ENCODE measurements at regions not wholly inside any gene's neighbourhood (a gene's known extent, or its start where the extent isn't known, plus 50 kb on each side); places are given as distances from the start of the nearest gene placed in this dataset.

DNA sequence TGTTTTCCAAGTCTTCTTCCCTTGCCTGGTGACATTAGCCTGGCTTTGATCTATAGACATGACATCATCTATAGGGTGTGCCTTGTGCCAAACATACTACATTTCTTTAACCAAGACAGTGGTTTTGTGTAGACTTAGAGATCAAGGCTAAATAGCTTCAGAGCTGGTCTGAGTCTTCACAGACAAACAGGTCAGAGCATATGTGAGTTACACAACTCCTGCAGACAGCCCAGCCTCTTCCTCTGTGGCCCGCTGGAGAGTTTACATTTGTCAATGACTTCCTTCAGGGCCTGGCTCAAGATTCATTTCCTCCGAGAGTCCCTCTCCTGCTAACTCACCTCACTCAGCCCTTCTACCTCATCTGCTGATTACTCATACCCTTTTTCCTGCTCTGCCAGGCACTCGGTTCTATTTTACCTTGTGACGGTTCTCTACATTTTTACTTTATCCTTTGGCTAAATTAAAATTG is 73.1 kb upstream of the TANC2 start:
- Mint-ChIP-seq H3K36me3 (ENCODE audit: low read depth) (no peaks in the 10 kb centered on the region), H3K4me3 (no peak overlapping the region), H3K4me1 (peaks cover 9% of the 10 kb centered on the region), H3K9me3 (peaks cover 4% of the 10 kb centered on the region), H3K27me3 (no peaks in the 10 kb centered on the region), H3K27ac (no peak overlapping the region)
- ATAC-seq: peak; percentile 92
- DNase-seq: peak; percentile 18

DNA sequence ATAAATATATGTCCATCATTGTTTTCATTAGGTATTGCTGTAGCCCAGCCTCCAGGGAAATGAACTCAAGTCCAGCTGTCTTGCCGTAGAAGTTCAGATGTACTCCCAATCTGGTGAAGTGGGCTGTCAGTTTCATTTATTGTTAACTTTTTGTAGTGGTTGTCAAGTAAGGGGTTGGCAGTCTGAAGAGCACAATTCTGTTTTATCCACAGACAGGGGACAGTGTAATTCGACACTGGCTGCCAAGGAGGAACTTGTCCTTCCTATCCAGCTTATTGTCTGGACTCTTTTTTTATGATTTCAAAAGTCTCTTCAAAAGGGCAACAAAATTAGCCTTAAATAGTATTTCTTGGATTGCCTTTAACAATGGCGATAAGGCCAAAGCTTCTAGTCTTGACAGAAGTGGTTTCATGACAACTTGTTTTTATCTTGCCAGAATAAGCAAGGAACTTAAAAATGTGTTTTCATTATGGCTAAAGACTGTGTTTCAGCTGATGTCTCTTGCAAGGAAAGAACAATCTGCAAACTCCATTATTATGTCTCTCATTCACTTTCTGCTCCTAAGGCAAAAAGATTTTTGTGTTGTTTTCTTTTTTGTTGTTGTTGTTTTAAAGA is 73.9 kb upstream of the TANC2 start:
- Mint-ChIP-seq H3K4me3 (no peak overlapping the region), H3K27ac (no peak overlapping the region), H3K27me3 (peaks cover 1% of the 10 kb centered on the region), H3K36me3 (ENCODE audit: low read depth) (no peaks in the 10 kb centered on the region), H3K4me1 (peaks cover 9% of the 10 kb centered on the region), H3K9me3 (peaks cover 4% of the 10 kb centered on the region)
- no peak for DNase-seq
- ATAC-seq: no peak

DNA sequence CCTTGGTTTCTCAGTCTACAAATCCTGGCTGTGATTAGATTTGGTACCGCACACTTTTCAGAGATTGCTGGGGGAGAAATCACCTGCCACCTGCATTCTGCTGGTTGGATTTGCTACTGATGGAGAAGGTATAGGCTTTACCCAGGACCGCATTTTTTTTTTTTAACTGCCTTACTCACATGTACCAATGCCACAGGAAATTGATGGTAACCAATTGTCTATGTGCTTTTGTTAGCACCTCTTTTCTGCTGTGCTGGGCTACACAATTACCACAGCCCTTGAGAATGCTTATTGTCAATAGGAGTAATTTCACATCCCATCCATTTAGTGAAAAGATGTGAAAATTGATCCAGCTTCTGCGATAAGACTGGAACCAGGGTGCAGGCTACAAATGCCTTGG is 74.4 kb upstream of the TANC2 start:
- H3K4me3 Mint-ChIP-seq: no peak overlapping the region
- H3K9me3 Mint-ChIP-seq: peaks cover 4% of the 10 kb centered on the region
- H3K36me3 Mint-ChIP-seq (ENCODE audit: low read depth): no peaks in the 10 kb centered on the region
- H3K27me3 Mint-ChIP-seq: peaks cover 2% of the 10 kb centered on the region
- DNase-seq (no peak), ATAC-seq (no peak)
- no peak overlapping the region for H3K27ac Mint-ChIP-seq
- peaks cover 9% of the 10 kb centered on the region for H3K4me1 Mint-ChIP-seq

DNA sequence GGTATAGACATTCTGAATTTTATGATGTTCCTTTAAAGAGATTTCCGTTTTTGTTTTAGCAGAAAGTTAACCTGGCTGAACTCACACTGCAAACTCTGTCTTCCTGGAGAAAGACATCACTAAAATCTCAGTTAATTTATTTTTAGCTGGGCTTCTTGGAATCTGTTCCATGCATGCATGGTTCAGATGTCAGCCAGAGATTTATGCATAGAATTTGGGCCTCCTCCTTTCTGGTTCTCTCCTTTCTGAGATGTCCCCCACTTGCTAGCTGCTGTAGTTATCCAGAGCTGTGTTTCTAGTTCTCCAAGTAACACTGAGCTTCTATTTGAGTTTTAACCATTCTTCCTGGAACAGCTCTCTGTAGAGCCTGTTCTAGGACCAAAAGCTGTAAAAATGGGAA is 77.3 kb upstream of the TANC2 start:
- no peak for ATAC-seq
- Mint-ChIP-seq H3K9me3 (peaks cover 4% of the 10 kb centered on the region), H3K4me3 (no peak overlapping the region), H3K27ac (no peak overlapping the region), H3K27me3 (peaks cover 4% of the 10 kb centered on the region), H3K36me3 (ENCODE audit: low read depth) (no peaks in the 10 kb centered on the region), H3K4me1 (peaks cover 9% of the 10 kb centered on the region)
- DNase-seq: no peak

DNA sequence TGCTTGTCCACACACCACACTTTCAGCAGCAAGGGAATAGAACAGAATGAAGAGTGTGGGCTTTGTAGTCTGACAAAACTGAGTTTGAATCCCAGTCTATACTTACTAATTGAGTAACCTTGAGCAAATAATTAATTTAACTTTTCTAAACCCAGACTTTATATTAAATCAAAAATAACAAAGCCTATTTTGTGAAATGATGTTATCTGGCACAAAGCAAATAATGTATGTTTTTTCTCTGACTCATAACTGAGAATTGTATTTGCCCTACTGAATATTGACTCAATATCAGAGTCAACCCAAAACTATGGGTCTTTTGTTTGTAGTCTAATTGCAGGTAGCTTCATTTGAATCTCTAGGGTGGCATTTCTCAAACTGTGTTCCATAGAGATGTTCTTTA is 77.9 kb upstream of the TANC2 start:
- no peak overlapping the region for H3K4me3 Mint-ChIP-seq
- peaks cover 5% of the 10 kb centered on the region for H3K27me3 Mint-ChIP-seq
- no peak overlapping the region for H3K27ac Mint-ChIP-seq
- H3K9me3 Mint-ChIP-seq: peaks cover 4% of the 10 kb centered on the region
- H3K4me1 Mint-ChIP-seq: peaks cover 9% of the 10 kb centered on the region
- DNase-seq: no peak
- H3K36me3 Mint-ChIP-seq (ENCODE audit: low read depth): no peaks in the 10 kb centered on the region
- ATAC-seq: no peak

DNA sequence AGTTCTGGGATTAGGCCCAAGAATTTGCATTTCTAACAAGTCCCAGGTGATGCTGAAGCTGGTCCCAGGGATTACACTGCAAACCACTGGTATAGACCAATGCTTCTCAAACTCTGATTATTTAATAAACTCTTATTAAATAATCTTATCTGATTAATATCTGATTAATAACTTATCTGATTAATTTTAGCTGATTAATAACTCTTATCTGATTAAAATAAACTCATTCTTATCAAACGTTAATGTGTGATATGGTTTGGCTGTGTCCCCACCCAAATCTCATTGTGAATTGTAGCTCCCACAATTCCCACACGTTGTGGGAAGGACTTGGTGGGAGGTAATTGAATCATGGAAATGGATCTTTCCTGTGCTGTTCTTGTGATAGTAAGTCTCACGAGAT is 78.6 kb upstream of the TANC2 start:
- ATAC-seq (no peak), DNase-seq (no peak)
- Mint-ChIP-seq H3K4me1 (peaks cover 6% of the 10 kb centered on the region), H3K27ac (no peak overlapping the region), H3K4me3 (no peak overlapping the region), H3K27me3 (peaks cover 7% of the 10 kb centered on the region), H3K36me3 (ENCODE audit: low read depth) (no peaks in the 10 kb centered on the region), H3K9me3 (peaks cover 4% of the 10 kb centered on the region)

DNA sequence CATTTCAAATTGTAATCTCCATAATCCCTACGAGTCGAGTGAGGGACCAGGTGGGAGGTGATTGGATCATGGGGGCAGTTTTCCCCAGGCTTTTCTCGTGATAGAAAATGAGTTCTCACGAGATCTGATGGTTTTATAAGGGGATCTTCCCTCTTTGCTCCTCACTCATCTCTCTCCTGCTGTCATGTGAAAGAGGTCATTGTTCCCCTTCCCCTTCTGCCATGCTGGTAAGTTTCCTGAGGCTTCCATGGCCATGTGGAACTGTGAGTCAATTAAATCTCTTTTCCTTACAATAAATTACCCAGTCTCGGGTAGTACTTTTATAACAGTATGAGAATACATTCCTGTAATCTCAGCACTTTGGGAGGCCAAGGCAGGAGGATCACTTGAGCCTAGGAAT is 76.7 kb upstream of the MARCHF10 start:
- H3K36me3 Mint-ChIP-seq (ENCODE audit: low read depth): no peaks in the 10 kb centered on the region
- no peak for ATAC-seq

DNA sequence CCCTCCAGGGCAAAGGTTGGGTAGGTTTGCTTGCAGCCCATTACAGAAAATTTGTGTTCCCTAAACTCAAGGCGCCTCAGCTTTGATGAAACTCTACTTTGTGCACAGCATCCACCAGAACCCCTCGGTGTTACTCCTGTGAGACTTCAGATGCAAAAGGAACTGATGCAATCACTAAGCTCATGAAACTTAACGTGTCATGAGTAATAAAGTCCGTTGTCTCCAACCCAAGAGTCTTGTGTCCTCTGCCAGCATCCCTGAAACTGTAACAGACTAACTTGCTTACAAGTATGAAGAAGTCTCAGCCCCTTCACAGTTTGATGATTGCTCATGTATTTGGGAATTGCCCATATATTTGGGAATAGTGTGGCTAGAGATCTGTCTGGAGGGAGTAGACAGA is 74.8 kb upstream of the MARCHF10 start:
- Mint-ChIP-seq H3K4me3 (no peak overlapping the region), H3K27ac (no peak overlapping the region), H3K36me3 (ENCODE audit: low read depth) (no peaks in the 10 kb centered on the region), H3K4me1 (peaks cover 6% of the 10 kb centered on the region), H3K9me3 (no peaks in the 10 kb centered on the region), H3K27me3 (peaks cover 16% of the 10 kb centered on the region)
- ATAC-seq (peak; percentile 66), DNase-seq (no peak)

More for the DNA sequence above, 76.7 kb upstream of the MARCHF10 start:
- peaks cover 6% of the 10 kb centered on the region for H3K4me1 Mint-ChIP-seq
- H3K4me3 Mint-ChIP-seq: no peak overlapping the region
- peaks cover 14% of the 10 kb centered on the region for H3K27me3 Mint-ChIP-seq
- peaks cover 4% of the 10 kb centered on the region for H3K9me3 Mint-ChIP-seq
- no peak overlapping the region for H3K27ac Mint-ChIP-seq
- no peak for DNase-seq

DNA sequence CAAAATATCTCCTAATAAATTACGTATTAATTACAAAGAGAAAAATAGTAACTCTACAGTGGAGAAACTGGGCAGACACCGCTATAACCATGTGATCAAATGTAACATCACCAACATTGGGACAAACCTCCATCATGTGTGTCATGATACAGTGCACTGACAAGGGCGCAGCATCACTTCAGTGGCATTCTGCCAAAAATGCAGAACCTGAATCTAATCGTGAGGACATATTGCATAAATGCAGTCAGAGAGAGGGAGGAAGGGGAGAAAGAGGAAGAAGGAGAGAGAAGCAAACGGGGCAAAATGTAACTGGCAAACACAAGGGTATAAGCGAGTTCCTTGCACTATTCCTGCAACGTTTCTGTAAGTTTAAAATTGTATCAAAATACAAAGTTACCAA is 74.2 kb upstream of the MARCHF10 start:
- Mint-ChIP-seq H3K36me3 (ENCODE audit: low read depth) (no peaks in the 10 kb centered on the region), H3K4me3 (no peak overlapping the region), H3K27me3 (peaks cover 16% of the 10 kb centered on the region), H3K27ac (no peak overlapping the region), H3K4me1 (peaks cover 6% of the 10 kb centered on the region), H3K9me3 (no peaks in the 10 kb centered on the region)
- no peak for ATAC-seq
- no peak for DNase-seq

DNA sequence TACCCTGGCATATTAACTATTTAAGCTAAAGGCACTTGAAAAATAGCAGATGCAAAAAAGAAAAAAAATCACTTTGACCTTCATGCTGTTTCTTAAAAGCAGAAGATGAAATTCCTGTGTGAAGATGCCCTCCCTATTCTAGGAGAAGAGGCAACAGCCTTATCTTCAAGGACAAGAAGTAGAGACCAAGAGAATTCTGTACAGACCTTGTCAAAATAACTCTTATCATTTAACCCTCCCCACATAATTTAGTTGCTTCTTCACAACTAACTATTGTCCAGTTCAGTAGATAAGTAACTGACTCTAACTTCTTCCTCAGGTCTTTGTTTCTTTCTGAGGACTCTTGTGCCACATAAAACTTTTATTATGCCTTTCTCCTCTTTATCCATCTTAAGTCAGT is 72.0 kb upstream of the MARCHF10 start:
- H3K36me3 Mint-ChIP-seq (ENCODE audit: low read depth): no peaks in the 10 kb centered on the region
- H3K4me1 Mint-ChIP-seq: peaks cover 6% of the 10 kb centered on the region
- ATAC-seq (no peak), DNase-seq (no peak)
- no peaks in the 10 kb centered on the region for H3K9me3 Mint-ChIP-seq
- H3K27me3 Mint-ChIP-seq: peaks cover 14% of the 10 kb centered on the region
- H3K27ac Mint-ChIP-seq: no peak overlapping the region
- H3K4me3 Mint-ChIP-seq: no peak overlapping the region

DNA sequence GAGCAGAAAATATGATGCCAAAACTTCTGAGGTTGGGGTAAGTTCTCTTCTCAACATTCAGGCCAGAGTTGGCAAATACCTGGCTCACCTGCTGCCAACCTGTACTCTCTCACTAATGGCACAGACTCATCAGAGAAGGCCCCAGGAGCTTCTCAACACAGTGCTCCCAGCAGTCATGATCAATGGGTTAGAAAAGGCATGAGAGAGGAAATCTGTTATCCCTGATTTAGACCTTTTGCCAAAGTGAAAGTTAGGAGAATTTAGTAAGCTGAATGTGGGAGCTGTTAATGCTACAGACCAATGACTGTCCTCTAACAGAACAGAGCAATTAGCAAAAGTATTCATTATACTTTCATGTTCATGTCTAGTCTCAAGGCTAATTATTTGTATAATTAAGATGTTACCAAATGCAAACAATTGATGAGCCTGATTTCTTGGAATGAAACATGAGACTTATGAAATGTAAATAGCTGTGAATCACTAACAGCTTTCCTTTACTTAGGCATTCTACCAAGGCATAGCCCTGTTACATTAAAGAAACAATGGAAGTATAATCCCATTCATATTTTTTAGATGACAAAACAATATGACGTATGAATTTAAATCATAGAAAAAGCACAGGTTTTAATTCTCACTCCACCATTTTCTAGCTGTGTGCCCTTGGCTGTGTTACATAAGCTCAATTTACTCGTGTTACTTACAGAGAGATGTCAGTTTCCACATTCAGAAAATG is 68.7 kb upstream of the MARCHF10 start:
- DNase-seq (no peak), ATAC-seq (no peak)
- H3K36me3 Mint-ChIP-seq (ENCODE audit: low read depth): no peaks in the 10 kb centered on the region
- H3K4me3 Mint-ChIP-seq: no peak overlapping the region
- peaks cover 7% of the 10 kb centered on the region for H3K27me3 Mint-ChIP-seq
- no peaks in the 10 kb centered on the region for H3K4me1 Mint-ChIP-seq
- H3K27ac Mint-ChIP-seq: no peak overlapping the region
- H3K9me3 Mint-ChIP-seq: no peaks in the 10 kb centered on the region

DNA sequence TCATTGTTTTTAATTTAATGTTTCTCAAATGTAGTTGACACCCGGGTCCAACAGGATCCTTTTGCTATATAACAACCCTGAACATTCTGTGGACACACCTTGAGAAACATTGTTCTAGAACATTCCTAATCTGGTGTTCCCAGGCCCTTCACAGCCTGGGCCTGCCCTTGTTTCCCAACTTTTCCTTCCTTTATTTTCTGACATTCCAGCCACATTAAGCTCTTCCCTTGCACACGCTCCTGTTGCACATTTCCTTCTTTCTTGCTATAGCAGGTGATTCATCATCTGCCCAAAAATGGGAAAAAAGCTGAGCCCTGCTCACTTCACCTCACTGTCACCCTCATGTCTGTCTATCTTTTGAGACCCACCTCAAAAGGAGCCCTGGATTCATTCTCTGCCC is 67.9 kb upstream of the MARCHF10 start:
- H3K36me3 Mint-ChIP-seq (ENCODE audit: low read depth): no peaks in the 10 kb centered on the region
- ATAC-seq: no peak
- H3K4me3 Mint-ChIP-seq: no peak overlapping the region
- H3K27ac Mint-ChIP-seq: no peak overlapping the region
- H3K9me3 Mint-ChIP-seq: no peaks in the 10 kb centered on the region
- DNase-seq: no peak
- H3K4me1 Mint-ChIP-seq: no peaks in the 10 kb centered on the region
- peaks cover 5% of the 10 kb centered on the region for H3K27me3 Mint-ChIP-seq

DNA sequence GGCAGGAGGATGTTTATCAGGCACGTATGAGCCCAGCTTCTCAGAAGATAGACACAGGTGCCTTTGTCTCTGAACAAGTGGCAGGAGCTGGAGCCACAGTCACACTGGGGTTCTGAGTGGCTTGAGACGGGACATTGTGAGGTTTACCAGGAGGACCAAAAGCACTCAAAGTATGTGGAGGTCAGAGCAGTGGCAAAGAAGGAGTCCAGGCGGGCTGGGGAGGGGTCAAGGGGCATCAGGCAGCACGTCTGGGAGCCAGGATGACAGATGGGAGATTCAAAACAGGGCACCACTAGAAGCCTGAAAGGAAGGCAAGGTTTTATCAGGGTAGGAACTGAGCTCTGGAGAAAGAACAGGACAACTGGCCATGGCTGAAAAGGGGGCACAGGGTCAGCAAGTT is 67.2 kb upstream of the MARCHF10 start:
- no peaks in the 10 kb centered on the region for H3K36me3 Mint-ChIP-seq (ENCODE audit: low read depth)
- H3K9me3 Mint-ChIP-seq: no peaks in the 10 kb centered on the region

DNA sequence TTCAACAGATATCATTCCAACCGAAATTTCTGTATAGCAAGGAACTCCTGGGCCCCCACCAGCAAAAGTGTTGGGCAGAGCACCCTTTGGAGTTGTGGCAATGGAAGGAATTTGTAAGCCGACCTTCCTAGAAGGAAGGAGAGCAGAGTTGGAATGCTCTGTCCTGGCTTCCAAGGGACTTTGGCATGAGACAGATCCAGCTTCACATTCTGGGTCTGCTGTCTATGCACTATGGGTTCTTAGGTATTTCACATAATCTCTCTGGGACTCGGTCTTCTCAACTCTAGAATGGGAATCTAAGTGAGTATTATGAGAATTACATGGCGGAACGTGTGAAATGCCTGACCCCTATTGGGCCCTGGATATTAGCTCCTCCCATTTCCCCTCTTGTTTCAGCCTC is 63.2 kb upstream of the MARCHF10 start:
- Mint-ChIP-seq H3K9me3 (no peaks in the 10 kb centered on the region), H3K27ac (no peak overlapping the region), H3K4me3 (no peak overlapping the region), H3K36me3 (ENCODE audit: low read depth) (no peaks in the 10 kb centered on the region), H3K4me1 (no peaks in the 10 kb centered on the region), H3K27me3 (peaks cover 10% of the 10 kb centered on the region)
- ATAC-seq: no peak
- no peak for DNase-seq

More for the DNA sequence above, 67.2 kb upstream of the MARCHF10 start:
- H3K27me3 Mint-ChIP-seq: peaks cover 2% of the 10 kb centered on the region
- no peaks in the 10 kb centered on the region for H3K4me1 Mint-ChIP-seq
- no peak overlapping the region for H3K27ac Mint-ChIP-seq
- no peak for DNase-seq
- no peak for ATAC-seq
- no peak overlapping the region for H3K4me3 Mint-ChIP-seq

DNA sequence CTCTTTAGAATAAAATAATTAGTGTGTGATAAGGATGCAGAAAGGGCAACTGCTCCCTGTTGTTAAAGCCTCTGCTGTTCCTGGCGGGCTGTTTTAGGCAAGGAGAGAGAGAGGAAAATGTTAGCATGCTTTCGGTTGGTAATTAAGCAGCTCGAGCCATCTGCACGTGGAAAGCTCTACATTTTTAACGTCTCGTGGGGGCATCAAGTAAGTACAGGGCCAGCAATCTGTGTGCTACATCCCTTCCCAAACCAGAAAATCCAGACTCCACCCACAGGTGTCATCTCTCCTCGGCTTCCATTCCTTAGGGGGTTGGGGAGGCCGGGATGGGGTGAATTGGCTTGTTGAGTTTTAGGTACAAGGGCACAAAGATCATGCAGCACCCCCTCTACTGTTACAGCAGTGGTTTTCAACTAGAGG is 62.4 kb upstream of the MARCHF10 start:
- H3K4me3 Mint-ChIP-seq: no peak overlapping the region
- DNase-seq (no peak), ATAC-seq (no peak)
- H3K9me3 Mint-ChIP-seq: no peaks in the 10 kb centered on the region
- H3K27ac Mint-ChIP-seq: no peak overlapping the region
- H3K36me3 Mint-ChIP-seq (ENCODE audit: low read depth): no peaks in the 10 kb centered on the region
- H3K27me3 Mint-ChIP-seq: peaks cover 10% of the 10 kb centered on the region
- no peaks in the 10 kb centered on the region for H3K4me1 Mint-ChIP-seq
